ENCODE measurements at regions not wholly inside any gene's neighbourhood (a gene's known extent, or its start where the extent isn't known, plus 50 kb on each side); places are given as distances from the start of the nearest gene placed in this dataset.

DNA sequence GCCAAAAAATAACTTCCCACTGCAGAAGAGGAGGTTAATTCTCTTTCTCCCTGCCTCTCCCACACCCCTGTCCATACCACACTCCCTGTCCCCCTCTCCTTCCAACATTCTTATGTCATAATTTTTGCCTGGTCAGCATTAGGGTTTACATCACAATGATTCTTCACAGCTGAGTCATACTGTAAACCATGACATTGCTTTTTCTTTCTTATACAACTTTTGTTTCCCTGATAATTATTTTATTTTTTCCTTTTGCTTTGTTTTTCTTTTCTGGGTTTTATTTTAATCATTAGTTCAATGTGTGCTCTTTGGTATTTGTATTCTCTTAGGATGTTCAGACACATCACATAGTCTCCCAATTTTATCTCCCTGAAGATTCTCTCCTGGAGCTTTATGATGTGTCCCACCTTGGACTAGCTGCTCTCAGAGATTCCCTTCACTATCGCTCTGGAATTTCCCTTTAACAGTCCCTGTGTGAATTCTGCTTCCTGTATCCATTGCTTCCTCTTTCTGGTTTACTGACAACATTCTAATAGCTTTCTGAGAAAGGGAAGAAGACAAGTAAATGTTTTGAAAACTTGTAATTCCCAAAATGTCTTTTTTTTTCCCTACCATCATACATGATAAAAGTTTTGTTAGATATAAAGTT is 70.7 kb downstream of the SOX2 start:
- TF ChIP-seq, protein P1, sequence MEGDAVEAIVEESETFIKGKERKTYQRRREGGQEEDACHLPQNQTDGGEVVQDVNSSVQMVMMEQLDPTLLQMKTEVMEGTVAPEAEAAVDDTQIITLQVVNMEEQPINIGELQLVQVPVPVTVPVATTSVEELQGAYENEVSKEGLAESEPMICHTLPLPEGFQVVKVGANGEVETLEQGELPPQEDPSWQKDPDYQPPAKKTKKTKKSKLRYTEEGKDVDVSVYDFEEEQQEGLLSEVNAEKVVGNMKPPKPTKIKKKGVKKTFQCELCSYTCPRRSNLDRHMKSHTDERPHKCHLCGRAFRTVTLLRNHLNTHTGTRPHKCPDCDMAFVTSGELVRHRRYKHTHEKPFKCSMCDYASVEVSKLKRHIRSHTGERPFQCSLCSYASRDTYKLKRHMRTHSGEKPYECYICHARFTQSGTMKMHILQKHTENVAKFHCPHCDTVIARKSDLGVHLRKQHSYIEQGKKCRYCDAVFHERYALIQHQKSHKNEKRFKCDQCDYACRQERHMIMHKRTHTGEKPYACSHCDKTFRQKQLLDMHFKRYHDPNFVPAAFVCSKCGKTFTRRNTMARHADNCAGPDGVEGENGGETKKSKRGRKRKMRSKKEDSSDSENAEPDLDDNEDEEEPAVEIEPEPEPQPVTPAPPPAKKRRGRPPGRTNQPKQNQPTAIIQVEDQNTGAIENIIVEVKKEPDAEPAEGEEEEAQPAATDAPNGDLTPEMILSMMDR (IDR thresholded peaks at IDR 0.05; ENCODE audit: low read length): no peak
- no peak for TF ChIP-seq EZH2 (IDR thresholded peaks at IDR 0.05; ENCODE audit: borderline replicate concordance, low read length)

All from OCI-LY1 (cell line).